ENCODE measurements at regions not wholly inside any gene's neighbourhood (a gene's known extent, or its start where the extent isn't known, plus 50 kb on each side); places are given as distances from the start of the nearest gene placed in this dataset.

GRCh38 chr7:41762641-41763040 is 59.8 kb upstream of the INHBA start:
- no peak for TF ChIP-seq CTCF (IDR thresholded peaks at IDR 0.05)
- no peak for TF ChIP-seq POLR2A (IDR thresholded peaks at IDR 0.05)
